ENCODE measurements at regions not wholly inside any gene's neighbourhood (a gene's known extent, or its start where the extent isn't known, plus 50 kb on each side); places are given as distances from the start of the nearest gene placed in this dataset.

GRCh38 chr6:845566-845965 is 152.6 kb upstream of the EXOC2 start:
- H3K9me3 ChIP-seq (ENCODE audit: insufficient read depth, low read length, severe bottlenecking), result no peaks in the 10 kb centered on the region
- H3K27me3 ChIP-seq (ENCODE audit: insufficient read depth, low read length, poor library complexity), result no peaks in the 10 kb centered on the region
- no peak overlapping the region for H2AFZ ChIP-seq (ENCODE audit: low read depth, low read length)
- H3K9ac ChIP-seq (ENCODE audit: low read depth, low read length), result no peak overlapping the region
- no peaks in the 10 kb centered on the region for H3K36me3 ChIP-seq (ENCODE audit: insufficient read depth, low read length)
- ATAC-seq (ENCODE audit: insufficient read depth, low read depth), result no peak
- no peaks in the 10 kb centered on the region for H4K20me1 ChIP-seq (ENCODE audit: insufficient read depth, low read length)
- DNase-seq, result no peak
- H3K4me3 ChIP-seq (ENCODE audit: low read depth in 1 of 2, low read length in 2 of 2), result no peak overlapping the region
- no peaks in the 10 kb centered on the region for H3K79me2 ChIP-seq (ENCODE audit: insufficient read depth, low read length)
- no peaks in the 10 kb centered on the region for H3K4me1 ChIP-seq (ENCODE audit: insufficient read depth, low read length)
- no peak for TF ChIP-seq CTCF (IDR thresholded peaks at IDR 0.05; ENCODE audit: borderline replicate concordance, extremely low read depth, low read length, poor library complexity, severe bottlenecking)
- TF ChIP-seq EZH2 (IDR thresholded peaks at IDR 0.05; ENCODE audit: borderline replicate concordance, low read depth, low read length, severe bottlenecking), result no peak
- no peak overlapping the region for H3K4me2 ChIP-seq (ENCODE audit: insufficient read depth, low read length)
- H3K27ac ChIP-seq (ENCODE audit: low read length), result no peak overlapping the region

- Histone ChIP-seq H2AFZ (ENCODE audit: low read depth, low read length) (no peak overlapping the region), H4K20me1 (ENCODE audit: insufficient read depth, low read length) (no peaks in the 10 kb centered on the region), H3K4me2 (ENCODE audit: insufficient read depth, low read length) (no peak overlapping the region)
Measured at GRCh38 chr6:845101-845500, 152.2 kb upstream of the EXOC2 start.

GRCh38 chr6:842141-842540 is 149.2 kb upstream of the EXOC2 start:
- no peaks in the 10 kb centered on the region for H3K36me3 ChIP-seq (ENCODE audit: insufficient read depth, low read length)
- H3K4me1 ChIP-seq (ENCODE audit: insufficient read depth, low read length), result no peaks in the 10 kb centered on the region
- no peak overlapping the region for H2AFZ ChIP-seq (ENCODE audit: low read depth, low read length)
- H3K27ac ChIP-seq (ENCODE audit: low read length), result no peak overlapping the region
- H4K20me1 ChIP-seq (ENCODE audit: insufficient read depth, low read length), result no peaks in the 10 kb centered on the region
- no peak overlapping the region for H3K9ac ChIP-seq (ENCODE audit: low read depth, low read length)
- ATAC-seq (ENCODE audit: insufficient read depth, low read depth), result no peak
- no peak overlapping the region for H3K4me2 ChIP-seq (ENCODE audit: insufficient read depth, low read length)
- H3K9me3 ChIP-seq (ENCODE audit: insufficient read depth, low read length, severe bottlenecking), result no peaks in the 10 kb centered on the region
- TF ChIP-seq EZH2 (IDR thresholded peaks at IDR 0.05; ENCODE audit: borderline replicate concordance, low read depth, low read length, severe bottlenecking) (no peak), CTCF (IDR thresholded peaks at IDR 0.05; ENCODE audit: borderline replicate concordance, extremely low read depth, low read length, poor library complexity, severe bottlenecking) (no peak)
- H3K27me3 ChIP-seq (ENCODE audit: insufficient read depth, low read length, poor library complexity), result peaks cover 2% of the 10 kb centered on the region
- no peak overlapping the region for H3K4me3 ChIP-seq (ENCODE audit: low read depth in 1 of 2, low read length in 2 of 2)
- DNase-seq, result no peak
- no peaks in the 10 kb centered on the region for H3K79me2 ChIP-seq (ENCODE audit: insufficient read depth, low read length)

More at GRCh38 chr6:845101-845500, 152.2 kb upstream of the EXOC2 start:
- Histone ChIP-seq H3K4me3 (ENCODE audit: low read depth in 1 of 2, low read length in 2 of 2) (no peak overlapping the region), H3K36me3 (ENCODE audit: insufficient read depth, low read length) (no peaks in the 10 kb centered on the region), H3K4me1 (ENCODE audit: insufficient read depth, low read length) (no peaks in the 10 kb centered on the region), H3K27me3 (ENCODE audit: insufficient read depth, low read length, poor library complexity) (no peaks in the 10 kb centered on the region), H3K9ac (ENCODE audit: low read depth, low read length) (no peak overlapping the region), H3K9me3 (ENCODE audit: insufficient read depth, low read length, severe bottlenecking) (no peaks in the 10 kb centered on the region), H3K79me2 (ENCODE audit: insufficient read depth, low read length) (no peaks in the 10 kb centered on the region), H3K27ac (ENCODE audit: low read length) (no peak overlapping the region)
- ATAC-seq (ENCODE audit: insufficient read depth, low read depth) (no peak), DNase-seq (no peak)
- TF ChIP-seq EZH2 (IDR thresholded peaks at IDR 0.05; ENCODE audit: borderline replicate concordance, low read depth, low read length, severe bottlenecking) (no peak), CTCF (IDR thresholded peaks at IDR 0.05; ENCODE audit: borderline replicate concordance, extremely low read depth, low read length, poor library complexity, severe bottlenecking) (no peak)

GRCh38 chr6:841569-841968 is 148.6 kb upstream of the EXOC2 start:
- Histone ChIP-seq H3K9me3 (ENCODE audit: insufficient read depth, low read length, severe bottlenecking) (no peaks in the 10 kb centered on the region), H3K27ac (ENCODE audit: low read length) (no peak overlapping the region), H3K79me2 (ENCODE audit: insufficient read depth, low read length) (no peaks in the 10 kb centered on the region), H3K4me1 (ENCODE audit: insufficient read depth, low read length) (no peaks in the 10 kb centered on the region), H4K20me1 (ENCODE audit: insufficient read depth, low read length) (no peaks in the 10 kb centered on the region), H3K36me3 (ENCODE audit: insufficient read depth, low read length) (no peaks in the 10 kb centered on the region), H3K4me3 (ENCODE audit: low read depth in 1 of 2, low read length in 2 of 2) (no peak overlapping the region), H3K27me3 (ENCODE audit: insufficient read depth, low read length, poor library complexity) (peaks cover 2% of the 10 kb centered on the region), H2AFZ (ENCODE audit: low read depth, low read length) (no peak overlapping the region), H3K9ac (ENCODE audit: low read depth, low read length) (no peak overlapping the region), H3K4me2 (ENCODE audit: insufficient read depth, low read length) (no peak overlapping the region)
- DNase-seq, result no peak
- TF ChIP-seq CTCF (IDR thresholded peaks at IDR 0.05; ENCODE audit: borderline replicate concordance, extremely low read depth, low read length, poor library complexity, severe bottlenecking) (no peak), EZH2 (IDR thresholded peaks at IDR 0.05; ENCODE audit: borderline replicate concordance, low read depth, low read length, severe bottlenecking) (no peak)
- no peak for ATAC-seq (ENCODE audit: insufficient read depth, low read depth)

Measured in DND-41 (cell line).